Caki2 (cell line): ENCODE measurements at regions not wholly inside any gene's neighbourhood (a gene's known extent, or its start where the extent isn't known, plus 50 kb on each side); places are given as distances from the start of the nearest gene placed in this dataset.

Experiments used
- DNase-seq: peaks from one replicate; pipeline ENCODE4 v3.0.0-alpha.2; 2015; ENCODE audit warnings: low read depth
- in situ Hi-C: cut with HindIII; loops from 2 replicates; pipeline ENCODE4 v1.10.0; 2016; ENCODE audit warnings: low sequenced_read_pairs, low pct_unique_long_range_greater_than_20kb, mixed read lengths

DNA sequence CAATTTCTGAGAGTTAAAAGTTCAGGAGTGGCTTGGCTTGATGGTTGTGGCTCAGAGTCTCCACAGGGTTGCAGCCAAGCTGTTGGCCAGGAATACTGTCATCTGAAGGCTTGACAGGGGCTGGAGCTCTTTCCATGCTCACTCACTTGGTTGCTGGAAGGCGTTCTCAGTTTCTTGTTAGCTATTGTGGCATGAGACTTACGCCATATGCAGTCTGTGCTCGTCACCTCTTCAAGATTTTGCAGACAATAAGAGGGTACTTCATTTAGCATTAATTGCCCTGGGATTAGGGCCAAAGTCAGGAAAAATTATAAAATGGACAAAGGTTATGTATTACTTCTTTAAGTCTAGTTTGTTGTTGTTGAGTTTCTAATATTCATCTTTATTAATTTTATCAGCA, 380.6 kb upstream of the MAP3K7 start:
- in situ Hi-C loops = no loop called here
- no peak for DNase-seq

DNA sequence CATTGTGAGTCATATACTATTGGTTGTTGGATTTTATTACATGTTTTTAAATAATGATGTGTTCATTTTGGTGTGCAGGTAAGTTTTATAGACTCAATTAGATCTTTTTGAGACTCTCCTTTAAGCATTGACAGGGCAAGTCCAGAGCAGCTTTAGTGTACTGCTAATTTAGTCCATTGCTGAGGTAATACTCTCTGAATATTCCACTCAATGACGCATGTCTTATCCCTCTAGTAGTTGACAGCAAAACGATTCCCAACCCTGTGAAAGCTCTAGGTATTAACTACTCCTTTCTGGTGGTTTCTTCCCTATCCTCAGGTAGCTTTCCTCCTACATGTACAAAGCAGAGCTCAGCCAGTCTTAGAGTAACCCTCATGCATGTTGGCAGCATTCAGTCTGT, 373.5 kb upstream of the MAP3K7 start:
- in situ Hi-C loops = no loop called here
- no peak for DNase-seq

- in situ Hi-C loops = no loop called here
- DNase-seq = no peak
These were observed 368.4 kb upstream of the MAP3K7 start for GRCh38 chr6:90955246-90955645.

DNA sequence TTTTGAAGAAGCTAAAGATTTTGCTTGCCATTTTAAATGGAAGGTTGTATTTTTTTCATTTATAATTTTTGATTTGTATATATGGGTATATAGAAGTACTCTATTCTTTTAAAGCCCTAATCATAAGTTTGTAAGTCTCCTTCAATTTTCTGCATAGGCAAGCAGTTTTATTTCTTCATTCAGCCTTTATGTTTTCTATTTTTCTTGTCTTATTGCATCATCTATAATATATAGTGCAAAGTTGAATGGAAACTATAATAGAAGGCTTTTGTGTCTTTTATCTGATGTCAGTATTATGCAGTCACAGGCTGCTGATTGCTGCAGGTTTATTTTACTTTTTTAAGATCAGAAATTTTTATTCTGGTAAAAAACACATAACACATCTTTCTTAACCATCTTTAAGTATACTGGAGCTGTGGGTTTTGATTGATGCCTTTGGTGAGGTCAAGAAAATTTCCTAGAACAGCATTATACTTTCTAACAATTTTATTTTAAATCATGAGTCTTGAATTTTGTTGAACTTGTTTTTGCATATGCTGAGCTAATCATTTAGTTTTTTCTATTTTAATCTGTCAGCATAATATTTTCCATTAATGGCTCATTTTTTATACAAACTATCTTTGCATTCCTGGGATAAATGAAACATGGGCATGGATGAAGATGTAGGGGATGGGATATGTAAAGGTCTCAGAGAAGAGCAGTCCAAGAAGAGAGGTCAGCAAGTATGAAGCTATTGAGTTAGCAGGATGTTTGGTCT, 366.7 kb upstream of the MAP3K7 start:
- DNase-seq = no peak
- in situ Hi-C loops = no loop called here

DNA sequence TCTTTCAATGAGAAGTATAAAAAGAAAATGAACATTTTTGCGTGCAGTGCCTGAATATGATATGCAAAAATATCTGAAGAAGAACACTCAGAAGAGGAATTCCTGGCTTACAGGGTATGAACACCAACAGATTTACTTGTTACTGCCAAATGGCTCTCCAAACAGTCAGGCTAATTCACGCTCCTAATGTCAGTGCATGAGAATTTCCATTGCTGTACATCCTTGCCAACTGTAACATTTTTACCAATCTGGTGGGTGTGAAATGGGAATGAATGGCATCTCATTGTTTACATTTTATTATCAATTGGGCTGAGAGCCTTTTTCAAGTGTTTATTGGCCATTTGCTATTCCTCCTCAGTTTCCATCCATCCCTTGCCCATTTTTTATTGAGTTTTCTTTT, 365.3 kb upstream of the MAP3K7 start:
- in situ Hi-C loops = no loop called here
- no peak for DNase-seq

- in situ Hi-C loops = no loop called here
These were observed 361.7 kb upstream of the MAP3K7 start for GRCh38 chr6:90948540-90948939.

GRCh38 chr6:90947184-90948064, 360.6 kb upstream of the MAP3K7 start:
- no peak for DNase-seq
- in situ Hi-C loops = no loop called here

More at GRCh38 chr6:90948540-90948939, 361.7 kb upstream of the MAP3K7 start:
- no peak for DNase-seq

GRCh38 chr6:90941885-90942284, 355.0 kb upstream of the MAP3K7 start:
- in situ Hi-C loops = no loop called here
- no peak for DNase-seq

- in situ Hi-C loops = no loop called here
- DNase-seq = peak; percentile 55
These were observed 354.1 kb upstream of the MAP3K7 start for GRCh38 chr6:90940812-90941481.

DNA sequence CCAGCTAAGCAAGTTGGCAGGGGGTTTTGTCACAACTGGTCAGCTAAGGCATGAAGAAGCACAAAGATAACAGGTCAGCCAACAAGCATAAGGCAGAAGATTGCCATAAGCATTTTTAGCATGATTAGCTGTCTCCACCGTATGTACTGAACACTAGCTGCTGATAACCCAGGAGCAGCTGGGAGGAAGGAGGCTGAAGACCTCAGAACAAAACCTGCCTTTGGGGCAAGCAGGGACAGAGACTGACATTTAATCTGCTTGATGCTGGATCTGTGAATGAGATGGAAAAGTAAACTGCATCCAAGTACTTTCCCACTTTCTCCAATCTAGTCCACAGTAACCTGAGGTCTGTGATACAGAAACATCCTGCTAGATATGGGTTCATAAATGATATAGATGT, 353.0 kb upstream of the MAP3K7 start:
- in situ Hi-C loops = no loop called here
- DNase-seq = no peak

GRCh38 chr6:90938122-90938521, 351.2 kb upstream of the MAP3K7 start:
- no peak for DNase-seq
- in situ Hi-C loops = no loop called here

DNA sequence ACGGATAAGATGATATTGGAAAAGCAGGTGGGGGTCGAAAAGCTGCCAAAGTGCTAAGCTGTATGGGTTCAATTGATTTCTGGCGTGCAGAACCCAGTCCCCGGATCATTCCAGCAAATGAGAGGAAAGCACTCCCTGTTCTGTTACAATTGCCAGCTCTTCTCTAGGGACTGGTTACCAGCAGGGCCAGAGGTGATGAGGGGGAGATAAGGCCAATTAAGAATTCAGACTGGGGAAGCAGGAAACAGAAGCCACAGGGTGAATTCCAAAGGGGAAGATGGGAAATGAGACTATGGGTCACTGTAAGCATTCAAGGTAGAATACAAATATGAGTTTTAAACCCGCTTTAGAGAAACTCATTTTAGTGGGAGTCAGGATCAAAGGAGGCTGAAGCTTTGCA, 349.4 kb upstream of the MAP3K7 start:
- in situ Hi-C loops = no loop called here

DNA sequence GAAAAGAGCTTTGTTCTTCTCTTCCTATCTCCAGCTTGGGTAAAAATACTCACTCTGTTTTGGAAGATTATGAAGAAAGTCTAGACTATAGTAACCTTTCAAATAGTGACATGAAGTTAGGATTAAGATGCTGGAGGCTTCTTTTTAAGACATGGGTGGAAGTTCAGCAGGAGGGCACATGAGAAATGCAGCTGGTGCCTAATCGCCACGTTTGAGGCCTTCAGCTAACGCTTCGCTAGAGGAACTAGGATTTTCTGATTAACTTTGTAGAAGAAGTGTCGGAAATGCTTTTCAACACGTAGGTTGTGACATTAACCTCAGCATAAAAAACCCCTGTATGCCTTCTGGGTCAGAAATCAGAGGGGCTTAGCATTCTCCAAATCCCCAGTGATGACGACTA, 348.1 kb upstream of the MAP3K7 start:
- in situ Hi-C loops = no loop called here
- DNase-seq = no peak

More for the DNA sequence above, 349.4 kb upstream of the MAP3K7 start:
- no peak for DNase-seq

- in situ Hi-C loops = no loop called here
- DNase-seq = no peak
These were observed 347.2 kb upstream of the MAP3K7 start for GRCh38 chr6:90934081-90934480.

DNA sequence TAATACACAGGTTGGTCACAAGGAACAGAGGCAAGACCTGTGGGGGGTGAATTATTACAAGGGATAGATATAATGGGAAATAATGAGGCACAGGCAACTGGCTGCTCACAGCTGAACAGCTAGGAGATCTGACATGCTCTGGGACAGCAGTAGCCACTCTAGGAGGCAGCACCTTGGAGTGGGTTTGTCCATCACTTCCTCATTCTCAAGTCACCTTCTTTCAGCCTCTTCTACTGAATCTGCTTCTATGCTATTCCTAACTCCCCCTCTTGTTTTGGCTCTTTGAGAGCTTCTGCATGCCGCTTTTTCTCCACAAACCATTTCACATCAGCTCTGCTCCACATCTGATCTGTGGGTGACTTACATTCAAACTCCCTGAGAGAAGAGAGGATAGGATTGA, 345.5 kb upstream of the MAP3K7 start:
- in situ Hi-C loops = no loop called here

GRCh38 chr6:90928051-90928450, 341.2 kb upstream of the MAP3K7 start:
- in situ Hi-C loops = no loop called here

More for the DNA sequence above, 345.5 kb upstream of the MAP3K7 start:
- no peak for DNase-seq

DNA sequence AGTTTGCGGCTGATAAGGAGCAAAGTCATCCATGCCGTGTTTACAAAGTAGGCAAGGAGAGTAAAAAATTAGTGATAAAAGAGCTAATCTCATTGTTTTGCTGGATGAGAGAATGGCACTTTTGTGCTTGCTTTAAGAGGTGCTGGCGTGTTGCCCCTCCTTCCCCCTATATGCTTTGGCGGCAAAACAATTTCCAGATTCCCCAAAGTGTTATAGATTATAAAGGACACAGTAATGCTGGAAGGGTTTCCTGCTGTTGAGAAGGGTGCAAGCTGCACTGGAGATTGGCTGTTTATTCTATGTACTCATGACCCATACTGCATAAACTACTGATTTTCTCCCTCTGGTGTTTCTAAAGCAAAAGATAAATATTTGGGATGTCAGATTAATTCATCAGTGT, 338.9 kb upstream of the MAP3K7 start:
- no peak for DNase-seq
- in situ Hi-C loops = no loop called here

More at GRCh38 chr6:90928051-90928450, 341.2 kb upstream of the MAP3K7 start:
- no peak for DNase-seq

DNA sequence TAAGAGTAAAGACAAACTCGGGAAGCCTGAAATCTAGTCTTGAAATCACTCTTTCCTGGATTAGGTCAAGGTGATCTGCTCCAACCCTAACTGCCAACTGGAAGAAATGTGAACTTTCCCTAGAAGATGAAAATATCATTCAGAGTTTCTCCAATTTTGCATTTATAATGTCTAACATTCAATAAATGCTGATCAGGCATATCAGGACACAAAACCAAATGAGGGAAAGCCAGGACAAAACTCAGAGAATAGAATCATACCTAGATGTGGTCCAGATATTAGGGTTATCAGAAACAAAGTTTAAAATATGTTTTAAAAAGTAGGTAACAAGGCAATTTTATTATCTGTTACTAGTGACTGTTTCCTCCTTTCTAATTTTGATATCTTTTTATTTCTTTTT, 335.5 kb upstream of the MAP3K7 start:
- in situ Hi-C loops = no loop called here
- no peak for DNase-seq

- in situ Hi-C loops = no loop called here
- no peak for DNase-seq
These were observed 331.5 kb upstream of the MAP3K7 start for GRCh38 chr6:90918361-90918760.
